ENCODE measurements at regions not wholly inside any gene's neighbourhood (a gene's known extent, or its start where the extent isn't known, plus 50 kb on each side); places are given as distances from the start of the nearest gene placed in this dataset.

- no peak for TF ChIP-seq CTCF (IDR thresholded peaks at IDR 0.05)
- TF ChIP-seq POLR2A (IDR thresholded peaks at IDR 0.05): no peak
Measured at GRCh38 chrX:23501974-23502373, 165.3 kb upstream of the PRDX4 start.
